ENCODE measurements at regions not wholly inside any gene's neighbourhood (a gene's known extent, or its start where the extent isn't known, plus 50 kb on each side); places are given as distances from the start of the nearest gene placed in this dataset.

DNA sequence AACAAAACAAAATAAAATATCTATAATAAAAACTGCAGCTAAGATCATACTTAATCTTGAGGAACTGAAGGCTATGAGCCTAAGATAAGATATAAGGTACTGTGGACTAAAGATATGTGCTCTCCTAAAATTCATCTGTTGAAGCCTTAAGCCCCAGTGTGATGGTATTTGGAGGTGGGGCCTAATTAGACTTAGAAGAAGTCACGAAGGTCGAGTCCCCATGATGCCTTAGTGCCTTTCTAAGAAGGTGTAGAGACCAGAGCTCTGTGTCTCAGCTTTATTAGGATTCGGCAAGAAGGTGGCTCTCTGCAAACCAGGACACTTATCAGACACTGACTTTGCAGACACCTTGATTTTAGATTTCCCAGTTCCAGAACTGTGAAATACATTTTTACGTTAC, 622.0 kb upstream of the BRINP3 start:
- TF ChIP-seq TARDBP (IDR thresholded peaks at IDR 0.05) (no peak), SUZ12 (IDR thresholded peaks at IDR 0.05) (no peak), BHLHE40 (IDR thresholded peaks at IDR 0.05; ENCODE audit: borderline replicate concordance) (no peak), HDGF (IDR thresholded peaks at IDR 0.05; ENCODE audit: borderline replicate concordance) (no peak)
